GM12878 (cell line): ENCODE measurements at regions not wholly inside any gene's neighbourhood (a gene's known extent, or its start where the extent isn't known, plus 50 kb on each side); places are given as distances from the start of the nearest gene placed in this dataset.

ENCODE experiments used
- ATAC-seq: fragments of 200-7000 bp; cut with Tn5 transposase; 3 replicates; pipeline ENCODE4 v1.9.1; 2020; ENCODE audit warnings: mild to moderate bottlenecking, moderate library complexity
- BruUV-seq: library from RNA; stranded (reverse); fragments of 400-500 nt; replicated peaks from 2 replicates; lab custom pipeline; 2021; lab: Mats Ljungman, UMichigan
- CTCF ChIA-PET: fragments of 300-600 bp; sonication (Branson Sonifier 250); formaldehyde crosslinking; extraction: SDS; loops from one replicate; lab custom pipeline; 2021; ENCODE audit warnings: inconsistent platforms; lab: Yijun Ruan, JAX
- POLR2A ChIA-PET: fragments of 350-600 bp; formaldehyde crosslinking; extraction: SDS; loops from one replicate; lab custom pipeline; 2021; ENCODE audit warnings: inconsistent platforms; lab: Charles Lee
- RAD21 ChIA-PET: fragments of 300-600 bp; sonication (Branson Sonifier 250); formaldehyde crosslinking; loops from one replicate; lab custom pipeline; 2023; ENCODE audit warnings: antibody characterized with exemption; ENCODE audit not compliant: unreplicated experiment; lab: Charles Lee
- SMC1A ChIA-PET: fragments of 300-600 bp; sonication (Branson Sonifier 250); formaldehyde crosslinking; loops from one replicate; lab custom pipeline; 2023; ENCODE audit not compliant: unreplicated experiment, uncharacterized antibody; lab: Charles Lee
- DNase-seq: peaks from one replicate; pipeline ENCODE4 v3.0.0-alpha.2; 2011; ENCODE audit warnings: low read depth, low spot score
- FAIRE-seq: peaks from 3 replicates; lab custom pipeline; 2011; peaks lifted over from hg19 to GRCh38; lab: Jason Lieb, UNC
- H2AFZ ChIP-seq: 2 replicates; pipeline ENCODE4 v1.6.0; 2011; ENCODE audit warnings: low read depth, low read length, control low read depth; ENCODE audit not compliant: control insufficient read depth
- H3K27ac ChIP-seq: 2 replicates; pipeline ENCODE4 v1.5.1; 2011; ENCODE audit warnings: control low read depth; ENCODE audit not compliant: control insufficient read depth, insufficient read depth
- H3K27me3 ChIP-seq, 2 experiments: replicated peaks in 1 of 2; 2 replicates each; pipeline versions ENCODE4 v1.6.0 to v1.6.1; 2011; ENCODE audit warnings: low read length in 1 of 2; ENCODE audit not compliant: control insufficient read depth in 2 of 2, insufficient read depth in 2 of 2
- H3K36me3 ChIP-seq, 2 experiments: 2 replicates each; pipeline ENCODE4 v1.5.1; 2011; ENCODE audit warnings: low read length in 1 of 2; ENCODE audit not compliant: control insufficient read depth in 2 of 2, insufficient read depth in 2 of 2
- H3K4me1 ChIP-seq: 2 replicates; pipeline ENCODE4 v1.6.1; 2011; ENCODE audit warnings: mild to moderate bottlenecking, low read length, moderate library complexity, mixed read lengths; ENCODE audit not compliant: control insufficient read depth, insufficient read depth
- H3K4me2 ChIP-seq: 2 replicates; pipeline ENCODE4 v1.6.0; 2011; ENCODE audit warnings: control low read depth; ENCODE audit not compliant: control insufficient read depth, insufficient read depth
- H3K4me3 ChIP-seq: fragments of 200-600 bp; sonication (generic); 2 replicates; pipeline ENCODE4 v1.5.1; 2016
- H3K79me2 ChIP-seq: 2 replicates; pipeline ENCODE4 v1.6.0; 2011; ENCODE audit warnings: low read length; ENCODE audit not compliant: control insufficient read depth, insufficient read depth
- H3K9ac ChIP-seq: 2 replicates; pipeline ENCODE4 v1.8.0; 2011; ENCODE audit warnings: low read length, control low read depth, mixed read lengths; ENCODE audit not compliant: control insufficient read depth, insufficient read depth
- H3K9me3 ChIP-seq: replicated peaks from 3 replicates; pipeline ENCODE4 v1.5.1; 2011; ENCODE audit warnings: mild to moderate bottlenecking, low read length; ENCODE audit not compliant: control insufficient read depth, insufficient read depth
- H4K20me1 ChIP-seq: 2 replicates; pipeline ENCODE4 v1.6.0; 2011; ENCODE audit not compliant: control insufficient read depth, insufficient read depth
- HDAC2 ChIP-seq: fragments of 200-600 bp; sonication (generic); IDR thresholded peaks from 2 replicates; pipeline ENCODE4 v1.6.1; 2017
- KAT2A ChIP-seq: conservative IDR thresholded peaks from 2 replicates; pipeline ENCODE4 v1.6.1; 2011; ENCODE audit warnings: low read depth, low read length; ENCODE audit not compliant: control insufficient read depth
- NFYA ChIP-seq: IDR thresholded peaks from 2 replicates; pipeline ENCODE4 v1.6.1; 2011; ENCODE audit warnings: low read depth, mild to moderate bottlenecking, low read length, improper control_type of control experiment, borderline replicate concordance
- NRF1 ChIP-seq: conservative IDR thresholded peaks from 2 replicates; pipeline ENCODE4 v1.6.1; 2011; ENCODE audit warnings: mild to moderate bottlenecking, low read depth, low read length, improper control_type of control experiment
- RB1 ChIP-seq: fragments of 450-650 bp; formaldehyde crosslinking; IDR thresholded peaks from 2 replicates; pipeline ENCODE4 v1.6.1; 2017; ENCODE audit warnings: mild to moderate bottlenecking, borderline replicate concordance
- SREBF2 ChIP-seq: IDR thresholded peaks from 2 replicates; pipeline ENCODE4 v1.6.1; 2012; ENCODE audit warnings: mild to moderate bottlenecking, low read length
- TBL1XR1 ChIP-seq: IDR thresholded peaks from 2 replicates; pipeline ENCODE4 v1.6.1; 2012; ENCODE audit warnings: low read depth, low read length, improper control_type of control experiment
- YBX1 ChIP-seq: fragments of 450-650 bp; IDR thresholded peaks from 2 replicates; pipeline ENCODE4 v1.6.1; 2016; ENCODE audit warnings: antibody characterized with exemption
- YY1 ChIP-seq: IDR thresholded peaks from 2 replicates; pipeline ENCODE4 v1.6.1; 2011; ENCODE audit warnings: low read depth, mild to moderate bottlenecking, low read length
- WGBS: methylation state at CpG from one replicate; pipeline ENCODE4 v1.1.6; 2016; ENCODE audit warnings: low lambda C conversion rate; ENCODE audit not compliant: insufficient replicate concordance, insufficient coverage; ENCODE audit errors: missing lambda C conversion rate; 5-methylcytosine and 5-hydroxymethylcytosine counted together
- in situ Hi-C: fragments of 300-500 bp; cut with MboI; formaldehyde crosslinking; loops from 9 replicates; pipeline ENCODE4 v1.14.3; 2018; ENCODE audit warnings: mixed read lengths
- intact Hi-C: fragments of 100-400 bp; cut with micrococcal nuclease; formaldehyde crosslinking; loops from one replicate; pipeline ENCODE4 v1.14.2; 2022; ENCODE audit not compliant: unreplicated experiment
- TF ChIP-seq, protein P1 (sequence below): fragments of 150-350 bp; IDR thresholded peaks from 2 replicates; pipeline ENCODE4 v1.6.1; 2014; ENCODE audit warnings: mild to moderate bottlenecking, low read depth, low read length

GRCh38 chr7:132708470-132708869, 132.2 kb upstream of the PLXNA4 start:
- CTCF ChIA-PET = no interaction called here
- TF ChIP-seq TBL1XR1 = no peak
- H3K27me3 ChIP-seq = no peaks in the 10 kb centered on the region
- H3K4me2 ChIP-seq = no peak overlapping the region
- H3K27ac ChIP-seq = no peak overlapping the region
- RAD21 ChIA-PET = no interaction called here
- no peak for FAIRE-seq
- no peaks in the 10 kb centered on the region for H3K79me2 ChIP-seq
- no peak overlapping the region for H3K9ac ChIP-seq
- BruUV-seq = no TSS peak
- 50% methylated on average over 5 of the region's 5 CpGs for WGBS
- in situ Hi-C loops (no loop called here), intact Hi-C loops (loop anchor here (5.0 to 10.0 kb wide), 2 partner anchors 416 to 724 kb away; no protein-coding TSS in a partner anchor)
- H4K20me1 ChIP-seq = no peaks in the 10 kb centered on the region
- H3K36me3 ChIP-seq = no peaks in the 10 kb centered on the region
- no peak for DNase-seq
- no peak for ATAC-seq
- no peak overlapping the region for H2AFZ ChIP-seq
- POLR2A ChIA-PET = no interaction called here
- SMC1A ChIA-PET = no interaction called here
- H3K4me3 ChIP-seq = no peak overlapping the region
- H3K9me3 ChIP-seq = no peaks in the 10 kb centered on the region
- no peaks in the 10 kb centered on the region for H3K4me1 ChIP-seq

GRCh38 chr7:132705146-132705545, 128.9 kb upstream of the PLXNA4 start:
- Histone ChIP-seq H2AFZ (no peak overlapping the region), H4K20me1 (no peaks in the 10 kb centered on the region), H3K4me3 (no peak overlapping the region), H3K79me2 (no peaks in the 10 kb centered on the region), H3K9ac (no peak overlapping the region), H3K36me3 (no peaks in the 10 kb centered on the region), H3K27ac (no peak overlapping the region), H3K4me1 (no peaks in the 10 kb centered on the region), H3K27me3 (no peaks in the 10 kb centered on the region), H3K9me3 (no peaks in the 10 kb centered on the region), H3K4me2 (no peak overlapping the region)
- no peak for ATAC-seq
- no peak for DNase-seq
- in situ Hi-C loops = no loop called here
- FAIRE-seq = no peak
- ChIA-PET RAD21 (no interaction called here), POLR2A (no interaction called here), CTCF (no interaction called here), SMC1A (no interaction called here)
- no TSS peak for BruUV-seq
- intact Hi-C loops = loop anchor here (5.0 to 10.0 kb wide), 2 partner anchors 420 to 727 kb away; no protein-coding TSS in a partner anchor
- no peak for TF ChIP-seq YBX1
- TF ChIP-seq, protein P1, sequence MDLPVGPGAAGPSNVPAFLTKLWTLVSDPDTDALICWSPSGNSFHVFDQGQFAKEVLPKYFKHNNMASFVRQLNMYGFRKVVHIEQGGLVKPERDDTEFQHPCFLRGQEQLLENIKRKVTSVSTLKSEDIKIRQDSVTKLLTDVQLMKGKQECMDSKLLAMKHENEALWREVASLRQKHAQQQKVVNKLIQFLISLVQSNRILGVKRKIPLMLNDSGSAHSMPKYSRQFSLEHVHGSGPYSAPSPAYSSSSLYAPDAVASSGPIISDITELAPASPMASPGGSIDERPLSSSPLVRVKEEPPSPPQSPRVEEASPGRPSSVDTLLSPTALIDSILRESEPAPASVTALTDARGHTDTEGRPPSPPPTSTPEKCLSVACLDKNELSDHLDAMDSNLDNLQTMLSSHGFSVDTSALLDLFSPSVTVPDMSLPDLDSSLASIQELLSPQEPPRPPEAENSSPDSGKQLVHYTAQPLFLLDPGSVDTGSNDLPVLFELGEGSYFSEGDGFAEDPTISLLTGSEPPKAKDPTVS = no peak
- TF ChIP-seq HDAC2 = no peak
- TF ChIP-seq KAT2A = no peak
- TF ChIP-seq NRF1 = no peak
- TF ChIP-seq NFYA = no peak
- no peak for TF ChIP-seq YY1
- TF ChIP-seq SREBF2 = no peak
- TF ChIP-seq RB1 = no peak
- 32% methylated on average over 5 of the region's 5 CpGs for WGBS
